DOHH2 (cell line): ENCODE measurements at regions not wholly inside any gene's neighbourhood (a gene's known extent, or its start where the extent isn't known, plus 50 kb on each side); places are given as distances from the start of the nearest gene placed in this dataset.

ENCODE experiments used
- CTCF ChIP-seq: fragments of 200-600 bp; sonication (generic); IDR thresholded peaks from one replicate; pipeline ENCODE4 v1.5.1; 2014; ENCODE audit warnings: antibody characterized with exemption, mild to moderate bottlenecking, low read depth, low read length; ENCODE audit not compliant: poor library complexity, severe bottlenecking
- EZH2phosphoT487 ChIP-seq: fragments of 200-600 bp; sonication (generic); IDR thresholded peaks from 2 replicates; pipeline ENCODE4 v1.6.1; 2017; ENCODE audit warnings: borderline replicate concordance, mild to moderate bottlenecking, antibody characterized with exemption, low read length, moderate library complexity, mixed read lengths

GRCh38 chr18:70422391-70422965 lies 133.6 kb downstream of the SOCS6 start:
- TF ChIP-seq CTCF (no peak), EZH2phosphoT487 (no peak)
